GM03348 (cell line): ENCODE measurements at regions not wholly inside any gene's neighbourhood (a gene's known extent, or its start where the extent isn't known, plus 50 kb on each side); places are given as distances from the start of the nearest gene placed in this dataset.

Experiments used
- DNase-seq: peaks from one replicate; pipeline ENCODE4 v3.0.0; 2012; ENCODE audit warnings: low spot score

- no peak for DNase-seq
Measured at GRCh38 chr2:222797871-222798270, 63.0 kb upstream of the ACSL3 start.

GRCh38 chr2:222798528-222798927 lies 62.3 kb upstream of the ACSL3 start:
- no peak for DNase-seq

- DNase-seq: no peak
Measured at GRCh38 chr2:222799262-222799918, 61.4 kb upstream of the ACSL3 start.

- no peak for DNase-seq
Measured at GRCh38 chr2:222802514-222803196, 58.2 kb upstream of the ACSL3 start.

- DNase-seq: no peak
Measured at GRCh38 chr2:222804351-222804750, 56.5 kb upstream of the ACSL3 start.

- no peak for DNase-seq
Measured at GRCh38 chr2:222805591-222806304, 55.1 kb upstream of the ACSL3 start.

- DNase-seq: no peak
Measured at GRCh38 chr2:222806526-222807137, 54.2 kb upstream of the ACSL3 start.

GRCh38 chr2:222807431-222807830 lies 53.4 kb upstream of the ACSL3 start:
- no peak for DNase-seq

- no peak for DNase-seq
Measured at GRCh38 chr2:222809582-222809981, 51.3 kb upstream of the ACSL3 start.

GRCh38 chr2:222810044-222810443 lies 50.8 kb upstream of the ACSL3 start:
- DNase-seq: no peak
